ENCODE measurements at regions not wholly inside any gene's neighbourhood (a gene's known extent, or its start where the extent isn't known, plus 50 kb on each side); places are given as distances from the start of the nearest gene placed in this dataset.
"Not testable (repeated sequence)": the region's sequence is repeated elsewhere in the genome, so short reads cannot be mapped to it uniquely, and the experiment has no call there.

GRCh38 chr19:37303591-37304171, 67.2 kb upstream of the ZNF527 start:
- no peak for DNase-seq

GRCh38 chr19:37304190-37304883, 66.6 kb upstream of the ZNF527 start:
- peak; percentile 15 for DNase-seq

- DNase-seq: no peak
These were observed 66.0 kb upstream of the ZNF527 start for GRCh38 chr19:37304884-37305255.

GRCh38 chr19:37306383-37306963, 64.4 kb upstream of the ZNF527 start:
- DNase-seq: no peak

GRCh38 chr19:37309834-37310575, 60.9 kb upstream of the ZNF527 start:
- DNase-seq: no peak

DNA sequence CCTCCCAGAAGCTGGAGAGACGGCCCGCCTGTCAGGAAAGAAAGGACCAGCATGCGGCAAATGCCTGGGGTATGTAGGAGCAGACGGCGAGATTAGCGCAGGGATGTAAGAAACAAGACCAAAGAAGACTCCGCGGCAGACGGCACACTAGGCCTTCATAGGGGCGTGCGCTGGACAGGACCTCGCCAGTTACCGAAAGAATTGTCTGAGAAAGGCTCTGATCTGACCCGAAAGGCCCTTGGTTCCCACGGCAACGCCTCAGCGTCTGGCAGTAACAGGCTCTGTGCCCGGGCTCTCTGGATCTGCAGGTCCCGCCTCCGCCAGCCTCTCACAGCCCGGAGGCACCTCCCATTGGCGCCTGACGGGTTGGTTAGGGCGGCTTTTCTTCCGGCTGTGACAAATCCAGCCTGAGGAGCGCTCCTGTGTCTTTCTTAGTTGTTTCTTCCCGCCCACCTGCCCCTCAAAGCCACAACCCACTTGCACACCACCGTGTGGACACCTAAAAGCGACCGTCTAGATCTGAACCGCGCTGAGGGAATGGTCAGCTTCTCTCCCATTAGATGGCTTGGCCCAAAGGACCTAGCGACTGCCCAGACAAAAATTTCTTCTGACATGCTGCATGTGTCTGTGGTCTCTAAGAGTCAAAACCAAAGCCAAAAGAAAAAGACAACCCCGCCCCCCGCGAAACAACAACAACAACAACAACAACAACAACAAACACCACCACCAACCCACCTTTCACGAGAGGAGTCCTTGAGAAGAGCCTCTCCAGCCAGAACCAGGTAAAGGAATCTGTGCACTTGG, 58.2 kb upstream of the ZNF527 start:
- peak; percentile 9 for DNase-seq

GRCh38 chr19:37313335-37313627, 57.6 kb upstream of the ZNF527 start:
- DNase-seq: no peak

DNA sequence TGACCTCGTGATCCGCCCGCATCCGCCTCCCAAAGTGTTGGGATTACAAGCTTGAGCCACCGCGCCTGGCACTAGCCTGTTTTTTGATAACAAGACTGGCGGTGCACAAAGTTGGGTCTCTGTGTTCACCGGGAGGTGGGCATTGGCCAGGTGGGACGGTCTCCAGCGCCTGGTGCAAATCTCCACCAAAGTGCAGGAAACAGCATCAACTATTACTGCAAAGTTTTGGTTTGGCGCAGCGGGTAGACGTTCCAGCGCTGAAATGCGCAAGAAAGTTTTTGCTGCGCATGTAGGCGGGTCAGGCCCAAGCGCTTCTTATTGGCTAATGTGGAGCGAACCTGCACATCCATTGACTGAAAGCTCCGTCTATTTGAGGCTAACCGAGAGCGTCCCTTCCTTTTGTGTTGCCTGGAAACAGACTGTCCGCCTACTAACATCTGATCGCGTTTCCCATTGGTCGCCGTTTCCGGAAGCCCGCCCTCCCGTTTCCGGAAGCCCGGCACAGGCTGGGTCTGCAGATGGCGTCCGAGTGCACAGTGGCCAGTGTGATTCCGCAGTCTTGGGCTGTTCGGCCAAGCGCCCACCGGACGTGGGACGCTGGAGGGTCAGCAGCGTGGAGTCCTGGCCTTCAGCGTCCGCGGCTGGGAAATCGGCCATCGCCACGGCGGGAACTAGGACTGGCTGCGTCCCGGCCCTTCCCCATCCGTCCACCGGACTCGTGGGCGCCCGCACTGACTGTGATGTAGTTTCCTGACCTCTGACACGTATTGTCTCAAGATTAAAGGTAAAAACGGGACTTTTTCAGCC, 53.3 kb upstream of the ZNF527 start:
- peak; percentile 97 for DNase-seq

DNA sequence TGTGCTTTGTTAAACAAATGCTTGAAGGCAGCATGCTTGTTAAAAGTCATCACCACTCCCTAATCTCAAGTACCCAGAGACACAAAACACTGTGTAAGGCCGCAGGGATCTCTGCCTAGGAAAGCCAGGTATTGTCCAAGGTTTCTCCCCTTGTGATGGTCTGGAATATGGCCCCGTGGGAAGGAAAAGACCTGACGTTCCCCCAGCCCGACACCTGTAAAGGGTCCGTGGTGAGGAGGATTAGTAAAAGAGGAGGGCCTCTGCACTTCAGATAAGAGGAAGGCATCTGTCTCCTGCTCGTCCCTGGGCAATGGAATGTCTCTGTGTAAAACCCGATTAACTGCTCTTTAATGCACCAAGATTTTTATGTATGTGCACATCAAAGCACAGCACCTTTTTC, 49.9 kb upstream of the ZNF527 start:
- not testable (repeated sequence) for DNase-seq
